ENCODE measurements at regions not wholly inside any gene's neighbourhood (a gene's known extent, or its start where the extent isn't known, plus 50 kb on each side); places are given as distances from the start of the nearest gene placed in this dataset.

- no peak for ATAC-seq
- ChIA-PET CTCF (no interaction called here), POLR2A (no interaction called here)
- Mint-ChIP-seq H3K27ac (no peak overlapping the region), H3K27me3 (ENCODE audit: low read depth) (peaks cover 23% of the 10 kb centered on the region), H3K36me3 (peaks cover 59% of the 10 kb centered on the region), H3K4me1 (no peaks in the 10 kb centered on the region), H3K9me3 (peaks cover 92% of the 10 kb centered on the region), H3K4me3 (no peak overlapping the region)
- no peak for DNase-seq (ENCODE audit: low spot score)
- no peak for TF ChIP-seq FOXJ3 (CRISPR knock-in tag; IDR thresholded peaks at IDR 0.05; ENCODE audit: borderline replicate concordance)
- TF ChIP-seq FOXP1 (CRISPR knock-in tag; IDR thresholded peaks at IDR 0.05; ENCODE audit: borderline replicate concordance): no peak
These were observed 233.4 kb downstream of the SOX11 start for GRCh38 chr2:5925604-5926003.

DNA sequence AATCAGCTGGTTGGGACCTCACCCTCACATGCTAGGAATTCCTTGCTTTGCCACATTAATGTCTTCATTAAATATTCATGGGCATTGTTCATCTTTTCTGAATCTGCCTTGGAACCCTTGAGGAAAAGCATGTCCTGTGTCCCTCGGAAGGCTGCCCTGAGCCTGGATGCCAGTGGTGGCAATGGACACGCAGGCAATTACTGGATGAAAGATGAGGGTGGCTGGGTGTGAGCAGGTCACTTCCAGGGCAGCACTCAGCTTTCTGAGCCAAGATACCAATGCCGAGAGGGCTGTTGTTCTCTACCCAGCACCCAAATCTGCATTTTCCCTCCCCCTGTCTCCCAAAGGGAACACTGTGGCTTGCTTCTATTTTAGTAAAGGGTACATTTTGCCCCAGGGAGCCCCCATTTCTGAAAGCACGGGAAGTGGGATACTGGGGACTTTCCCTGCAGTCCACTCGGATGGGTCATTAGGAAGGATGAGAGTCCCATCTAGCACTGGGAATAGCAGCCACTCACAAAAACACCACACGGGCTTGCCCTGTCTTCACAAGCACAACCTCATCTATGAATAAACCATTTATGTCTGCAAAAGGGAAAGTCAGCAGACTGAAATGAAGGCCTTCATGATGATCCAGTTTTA is 234.8 kb downstream of the SOX11 start:
- H3K27me3 Mint-ChIP-seq (ENCODE audit: low read depth): peaks cover 15% of the 10 kb centered on the region
- H3K9me3 Mint-ChIP-seq: peaks cover 90% of the 10 kb centered on the region
- ChIA-PET POLR2A (no interaction called here), CTCF (no interaction called here)
- no peaks in the 10 kb centered on the region for H3K4me1 Mint-ChIP-seq
- no peak for TF ChIP-seq EMX1 (CRISPR knock-in tag; IDR thresholded peaks at IDR 0.05)
- TF ChIP-seq CREB1 (CRISPR knock-in tag; IDR thresholded peaks at IDR 0.05): no peak
- TF ChIP-seq KAT7 (CRISPR knock-in tag; IDR thresholded peaks at IDR 0.05; ENCODE audit: borderline replicate concordance): no peak
- TF ChIP-seq PREB (CRISPR knock-in tag; IDR thresholded peaks at IDR 0.05; ENCODE audit: borderline replicate concordance): no peak
- no peak overlapping the region for H3K4me3 Mint-ChIP-seq
- DNase-seq (ENCODE audit: low spot score): no peak
- peaks cover 55% of the 10 kb centered on the region for H3K36me3 Mint-ChIP-seq
- no peak overlapping the region for H3K27ac Mint-ChIP-seq
- no peak for ATAC-seq

GRCh38 chr2:5932556-5933469 is 240.6 kb downstream of the SOX11 start:
- H3K36me3 Mint-ChIP-seq: peaks cover 68% of the 10 kb centered on the region
- H3K27me3 Mint-ChIP-seq (ENCODE audit: low read depth): peaks cover 25% of the 10 kb centered on the region
- no peak overlapping the region for H3K27ac Mint-ChIP-seq
- ChIA-PET POLR2A (no interaction called here), CTCF (no interaction called here)
- H3K4me1 Mint-ChIP-seq: no peaks in the 10 kb centered on the region
- DNase-seq (ENCODE audit: low spot score) (no peak), ATAC-seq (no peak)
- TF ChIP-seq, protein P1, sequence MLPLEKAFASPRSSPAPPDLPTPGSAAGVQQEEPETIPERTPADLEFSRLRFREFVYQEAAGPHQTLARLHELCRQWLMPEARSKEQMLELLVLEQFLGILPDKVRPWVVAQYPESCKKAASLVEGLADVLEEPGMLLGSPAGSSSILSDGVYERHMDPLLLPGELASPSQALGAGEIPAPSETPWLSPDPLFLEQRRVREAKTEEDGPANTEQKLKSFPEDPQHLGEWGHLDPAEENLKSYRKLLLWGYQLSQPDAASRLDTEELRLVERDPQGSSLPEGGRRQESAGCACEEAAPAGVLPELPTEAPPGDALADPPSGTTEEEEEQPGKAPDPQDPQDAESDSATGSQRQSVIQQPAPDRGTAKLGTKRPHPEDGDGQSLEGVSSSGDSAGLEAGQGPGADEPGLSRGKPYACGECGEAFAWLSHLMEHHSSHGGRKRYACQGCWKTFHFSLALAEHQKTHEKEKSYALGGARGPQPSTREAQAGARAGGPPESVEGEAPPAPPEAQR (CRISPR knock-in tag; IDR thresholded peaks at IDR 0.05): no peak
- TF ChIP-seq, protein P2, sequence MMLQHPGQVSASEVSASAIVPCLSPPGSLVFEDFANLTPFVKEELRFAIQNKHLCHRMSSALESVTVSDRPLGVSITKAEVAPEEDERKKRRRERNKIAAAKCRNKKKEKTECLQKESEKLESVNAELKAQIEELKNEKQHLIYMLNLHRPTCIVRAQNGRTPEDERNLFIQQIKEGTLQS (CRISPR knock-in tag; conservative IDR thresholded peaks at IDR 0.05): no peak
- no peak for TF ChIP-seq RELA (CRISPR knock-in tag; IDR thresholded peaks at IDR 0.05; ENCODE audit: borderline replicate concordance)
- TF ChIP-seq, protein P3, sequence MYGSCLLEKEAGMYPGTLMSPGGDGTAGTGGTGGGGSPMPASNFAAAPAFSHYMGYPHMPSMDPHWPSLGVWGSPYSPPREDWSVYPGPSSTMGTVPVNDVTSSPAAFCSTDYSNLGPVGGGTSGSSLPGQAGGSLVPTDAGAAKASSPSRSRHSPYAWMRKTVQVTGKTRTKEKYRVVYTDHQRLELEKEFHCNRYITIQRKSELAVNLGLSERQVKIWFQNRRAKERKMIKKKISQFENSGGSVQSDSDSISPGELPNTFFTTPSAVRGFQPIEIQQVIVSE (CRISPR knock-in tag; IDR thresholded peaks at IDR 0.05; ENCODE audit: borderline replicate concordance): no peak
- TF ChIP-seq, protein P4, sequence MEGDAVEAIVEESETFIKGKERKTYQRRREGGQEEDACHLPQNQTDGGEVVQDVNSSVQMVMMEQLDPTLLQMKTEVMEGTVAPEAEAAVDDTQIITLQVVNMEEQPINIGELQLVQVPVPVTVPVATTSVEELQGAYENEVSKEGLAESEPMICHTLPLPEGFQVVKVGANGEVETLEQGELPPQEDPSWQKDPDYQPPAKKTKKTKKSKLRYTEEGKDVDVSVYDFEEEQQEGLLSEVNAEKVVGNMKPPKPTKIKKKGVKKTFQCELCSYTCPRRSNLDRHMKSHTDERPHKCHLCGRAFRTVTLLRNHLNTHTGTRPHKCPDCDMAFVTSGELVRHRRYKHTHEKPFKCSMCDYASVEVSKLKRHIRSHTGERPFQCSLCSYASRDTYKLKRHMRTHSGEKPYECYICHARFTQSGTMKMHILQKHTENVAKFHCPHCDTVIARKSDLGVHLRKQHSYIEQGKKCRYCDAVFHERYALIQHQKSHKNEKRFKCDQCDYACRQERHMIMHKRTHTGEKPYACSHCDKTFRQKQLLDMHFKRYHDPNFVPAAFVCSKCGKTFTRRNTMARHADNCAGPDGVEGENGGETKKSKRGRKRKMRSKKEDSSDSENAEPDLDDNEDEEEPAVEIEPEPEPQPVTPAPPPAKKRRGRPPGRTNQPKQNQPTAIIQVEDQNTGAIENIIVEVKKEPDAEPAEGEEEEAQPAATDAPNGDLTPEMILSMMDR (IDR thresholded peaks at IDR 0.05): no peak
- no peak for TF ChIP-seq FOXJ3 (CRISPR knock-in tag; IDR thresholded peaks at IDR 0.05; ENCODE audit: borderline replicate concordance)
- TF ChIP-seq, protein P5, sequence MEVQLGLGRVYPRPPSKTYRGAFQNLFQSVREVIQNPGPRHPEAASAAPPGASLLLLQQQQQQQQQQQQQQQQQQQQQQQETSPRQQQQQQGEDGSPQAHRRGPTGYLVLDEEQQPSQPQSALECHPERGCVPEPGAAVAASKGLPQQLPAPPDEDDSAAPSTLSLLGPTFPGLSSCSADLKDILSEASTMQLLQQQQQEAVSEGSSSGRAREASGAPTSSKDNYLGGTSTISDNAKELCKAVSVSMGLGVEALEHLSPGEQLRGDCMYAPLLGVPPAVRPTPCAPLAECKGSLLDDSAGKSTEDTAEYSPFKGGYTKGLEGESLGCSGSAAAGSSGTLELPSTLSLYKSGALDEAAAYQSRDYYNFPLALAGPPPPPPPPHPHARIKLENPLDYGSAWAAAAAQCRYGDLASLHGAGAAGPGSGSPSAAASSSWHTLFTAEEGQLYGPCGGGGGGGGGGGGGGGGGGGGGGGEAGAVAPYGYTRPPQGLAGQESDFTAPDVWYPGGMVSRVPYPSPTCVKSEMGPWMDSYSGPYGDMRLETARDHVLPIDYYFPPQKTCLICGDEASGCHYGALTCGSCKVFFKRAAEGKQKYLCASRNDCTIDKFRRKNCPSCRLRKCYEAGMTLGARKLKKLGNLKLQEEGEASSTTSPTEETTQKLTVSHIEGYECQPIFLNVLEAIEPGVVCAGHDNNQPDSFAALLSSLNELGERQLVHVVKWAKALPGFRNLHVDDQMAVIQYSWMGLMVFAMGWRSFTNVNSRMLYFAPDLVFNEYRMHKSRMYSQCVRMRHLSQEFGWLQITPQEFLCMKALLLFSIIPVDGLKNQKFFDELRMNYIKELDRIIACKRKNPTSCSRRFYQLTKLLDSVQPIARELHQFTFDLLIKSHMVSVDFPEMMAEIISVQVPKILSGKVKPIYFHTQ (CRISPR knock-in tag; IDR thresholded peaks at IDR 0.05): no peak
- TF ChIP-seq MXD4 (CRISPR knock-in tag; IDR thresholded peaks at IDR 0.05; ENCODE audit: borderline replicate concordance): no peak
- TF ChIP-seq NR3C1 (CRISPR knock-in tag; conservative IDR thresholded peaks at IDR 0.05; ENCODE audit: low read depth): no peak
- TF ChIP-seq, protein P6, sequence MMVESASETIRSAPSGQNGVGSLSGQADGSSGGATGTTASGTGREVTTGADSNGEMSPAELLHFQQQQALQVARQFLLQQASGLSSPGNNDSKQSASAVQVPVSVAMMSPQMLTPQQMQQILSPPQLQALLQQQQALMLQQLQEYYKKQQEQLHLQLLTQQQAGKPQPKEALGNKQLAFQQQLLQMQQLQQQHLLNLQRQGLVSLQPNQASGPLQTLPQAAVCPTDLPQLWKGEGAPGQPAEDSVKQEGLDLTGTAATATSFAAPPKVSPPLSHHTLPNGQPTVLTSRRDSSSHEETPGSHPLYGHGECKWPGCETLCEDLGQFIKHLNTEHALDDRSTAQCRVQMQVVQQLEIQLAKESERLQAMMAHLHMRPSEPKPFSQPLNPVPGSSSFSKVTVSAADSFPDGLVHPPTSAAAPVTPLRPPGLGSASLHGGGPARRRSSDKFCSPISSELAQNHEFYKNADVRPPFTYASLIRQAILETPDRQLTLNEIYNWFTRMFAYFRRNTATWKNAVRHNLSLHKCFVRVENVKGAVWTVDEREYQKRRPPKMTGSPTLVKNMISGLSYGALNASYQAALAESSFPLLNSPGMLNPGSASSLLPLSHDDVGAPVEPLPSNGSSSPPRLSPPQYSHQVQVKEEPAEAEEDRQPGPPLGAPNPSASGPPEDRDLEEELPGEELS (CRISPR knock-in tag; IDR thresholded peaks at IDR 0.05): no peak
- TF ChIP-seq NR1H2 (CRISPR knock-in tag; IDR thresholded peaks at IDR 0.05): no peak
- TF ChIP-seq SMAD3 (CRISPR knock-in tag; IDR thresholded peaks at IDR 0.05; ENCODE audit: borderline replicate concordance): no peak
- TF ChIP-seq IRF2 (CRISPR knock-in tag; IDR thresholded peaks at IDR 0.05; ENCODE audit: borderline replicate concordance, low read depth): no peak
- no peak for TF ChIP-seq SP1 (CRISPR knock-in tag; conservative IDR thresholded peaks at IDR 0.05)
- H3K9me3 Mint-ChIP-seq: peaks cover 75% of the 10 kb centered on the region
- no peak overlapping the region for H3K4me3 Mint-ChIP-seq

Data from WTC11 (cell line).